Endodermal cell (in vitro differentiated cells): ENCODE measurements at regions not wholly inside any gene's neighbourhood (a gene's known extent, or its start where the extent isn't known, plus 50 kb on each side); places are given as distances from the start of the nearest gene placed in this dataset.

Experiments
- DNase-seq: peaks from one replicate; pipeline ENCODE4 v3.0.0-alpha.2; 2017
- H3K27ac ChIP-seq: 2 replicates; pipeline ENCODE4 v1.5.1; 2013; ENCODE audit warnings: mild to moderate bottlenecking, low read depth, low read length, moderate library complexity
- H3K27me3 ChIP-seq: 2 replicates; pipeline ENCODE4 v1.6.1; 2013; ENCODE audit warnings: mild to moderate bottlenecking, low read length, moderate library complexity; ENCODE audit not compliant: insufficient read depth, control insufficient read depth, poor library complexity, severe bottlenecking
- H3K36me3 ChIP-seq: 2 replicates; pipeline ENCODE4 v1.7.0; 2013; ENCODE audit warnings: mild to moderate bottlenecking, low read length, moderate library complexity; ENCODE audit not compliant: control insufficient read depth, insufficient read depth
- H3K4me1 ChIP-seq: one replicate; pipeline ENCODE4 v1.7.0; 2013; ENCODE audit warnings: low read length; ENCODE audit not compliant: control insufficient read depth, insufficient read depth
- H3K4me3 ChIP-seq: 2 replicates; pipeline ENCODE4 v1.5.1; 2013; ENCODE audit warnings: mild to moderate bottlenecking, low read length, moderate library complexity
- H3K9ac ChIP-seq: 2 replicates; pipeline ENCODE4 v1.6.1; 2013; ENCODE audit warnings: mild to moderate bottlenecking, low read length, moderate library complexity; ENCODE audit not compliant: poor library complexity, severe bottlenecking; ENCODE audit errors: extremely low read depth
- H3K9me3 ChIP-seq: 2 replicates; pipeline ENCODE4 v1.6.1; 2013; ENCODE audit warnings: mild to moderate bottlenecking, low read length, moderate library complexity; ENCODE audit not compliant: control insufficient read depth
- H3K27ac Mint-ChIP-seq: 2 replicates; pipeline ENCODE4 v1.8.0; 2020; ENCODE audit warnings: mixed read lengths
- H3K27me3 Mint-ChIP-seq: 2 replicates; pipeline ENCODE4 v1.8.0; 2021; ENCODE audit warnings: mild to moderate bottlenecking, mixed read lengths; ENCODE audit not compliant: insufficient read depth
- H3K36me3 Mint-ChIP-seq: 2 replicates; pipeline ENCODE4 v1.8.0; 2020; ENCODE audit warnings: low read depth, mixed read lengths
- H3K4me1 Mint-ChIP-seq: 2 replicates; pipeline ENCODE4 v1.8.0; 2020; ENCODE audit warnings: mixed read lengths
- H3K4me3 Mint-ChIP-seq: 2 replicates; pipeline ENCODE4 v1.8.0; 2020; ENCODE audit warnings: mild to moderate bottlenecking, moderate library complexity, mixed read lengths
- H3K9me3 Mint-ChIP-seq: 2 replicates; pipeline ENCODE4 v1.8.0; 2020; ENCODE audit warnings: mild to moderate bottlenecking, mixed read lengths
- WGBS, 2 experiments: methylation state at CpG; one replicate each; pipeline versions ENCODE4 v1.1.5 to v1.1.7; 2013; ENCODE audit warnings: missing lambda C conversion rate in 2 of 2, mixed read lengths in 1 of 2; ENCODE audit not compliant: insufficient coverage in 1 of 2, insufficient read length in 1 of 2; 5-methylcytosine and 5-hydroxymethylcytosine counted together
- TF ChIP-seq, protein P1 (sequence below): fragments of 200-600 bp; sonication (generic); conservative IDR thresholded peaks from 2 replicates; pipeline ENCODE4 v1.5.0; 2021; ENCODE audit warnings: antibody characterized with exemption, mild to moderate bottlenecking

DNA sequence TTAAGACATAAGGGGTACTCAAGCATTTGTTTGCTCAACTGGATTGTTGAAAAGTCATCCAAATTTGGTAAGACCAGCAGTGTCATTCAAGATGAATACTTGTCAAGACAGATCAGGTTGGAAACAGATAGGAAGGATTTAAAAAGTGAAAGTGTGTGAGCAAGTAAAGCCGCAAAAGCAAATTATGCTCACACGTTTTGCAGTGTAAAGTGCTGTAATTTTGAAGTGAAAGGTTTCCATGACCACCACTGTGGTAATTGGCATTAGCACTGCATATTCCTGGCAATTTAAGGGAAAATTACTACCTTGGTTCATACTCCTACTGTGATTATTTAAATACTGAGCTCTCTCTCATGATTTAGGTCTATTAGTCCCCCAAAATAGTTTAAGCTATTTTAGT is 704.1 kb upstream of the CCDC179 start:
- Histone ChIP-seq H3K27ac (no peak overlapping the region), H3K27me3 (no peaks in the 10 kb centered on the region), H3K9me3 (no peaks in the 10 kb centered on the region), H3K9ac (no peak overlapping the region), H3K4me3 (no peak overlapping the region), H3K36me3 (no peaks in the 10 kb centered on the region), H3K4me1 (no peaks in the 10 kb centered on the region)
- TF ChIP-seq, protein P1, sequence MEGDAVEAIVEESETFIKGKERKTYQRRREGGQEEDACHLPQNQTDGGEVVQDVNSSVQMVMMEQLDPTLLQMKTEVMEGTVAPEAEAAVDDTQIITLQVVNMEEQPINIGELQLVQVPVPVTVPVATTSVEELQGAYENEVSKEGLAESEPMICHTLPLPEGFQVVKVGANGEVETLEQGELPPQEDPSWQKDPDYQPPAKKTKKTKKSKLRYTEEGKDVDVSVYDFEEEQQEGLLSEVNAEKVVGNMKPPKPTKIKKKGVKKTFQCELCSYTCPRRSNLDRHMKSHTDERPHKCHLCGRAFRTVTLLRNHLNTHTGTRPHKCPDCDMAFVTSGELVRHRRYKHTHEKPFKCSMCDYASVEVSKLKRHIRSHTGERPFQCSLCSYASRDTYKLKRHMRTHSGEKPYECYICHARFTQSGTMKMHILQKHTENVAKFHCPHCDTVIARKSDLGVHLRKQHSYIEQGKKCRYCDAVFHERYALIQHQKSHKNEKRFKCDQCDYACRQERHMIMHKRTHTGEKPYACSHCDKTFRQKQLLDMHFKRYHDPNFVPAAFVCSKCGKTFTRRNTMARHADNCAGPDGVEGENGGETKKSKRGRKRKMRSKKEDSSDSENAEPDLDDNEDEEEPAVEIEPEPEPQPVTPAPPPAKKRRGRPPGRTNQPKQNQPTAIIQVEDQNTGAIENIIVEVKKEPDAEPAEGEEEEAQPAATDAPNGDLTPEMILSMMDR: no peak
- Mint-ChIP-seq H3K36me3 (no peaks in the 10 kb centered on the region), H3K27me3 (no peaks in the 10 kb centered on the region), H3K9me3 (no peaks in the 10 kb centered on the region), H3K27ac (no peak overlapping the region), H3K4me1 (peaks cover 3% of the 10 kb centered on the region), H3K4me3 (no peak overlapping the region)
- WGBS, 2 experiments: 72 to 89% methylated on average over 2 of the region's 2 CpGs
- DNase-seq: no peak

DNA sequence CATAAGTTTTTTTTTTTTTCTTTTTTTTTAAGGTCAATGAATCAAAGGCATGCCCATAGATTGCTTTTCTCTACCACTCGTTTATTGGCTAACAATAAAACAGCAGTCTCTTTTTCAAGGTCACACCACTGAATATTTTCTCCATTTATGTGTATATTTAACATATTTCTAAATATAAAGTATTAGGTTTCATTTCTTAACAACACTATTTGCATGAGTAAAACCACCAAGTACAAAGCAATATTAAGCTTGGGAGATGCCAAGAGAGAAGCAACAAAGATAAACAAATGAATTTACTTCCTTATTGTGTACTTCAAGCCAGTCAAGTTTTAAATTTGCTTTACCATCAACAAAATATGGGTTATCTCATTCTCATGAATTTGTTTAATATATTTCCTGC is 708.9 kb upstream of the CCDC179 start:
- no peaks in the 10 kb centered on the region for H3K27me3 ChIP-seq
- no peak overlapping the region for H3K4me3 Mint-ChIP-seq
- WGBS, 2 experiments: 100% methylated on average over 1 of the region's 1 CpG; no CpG with 5 or more reads in 1 of the 2 experiments
- no peak for DNase-seq
- H3K4me1 Mint-ChIP-seq: peaks cover 5% of the 10 kb centered on the region
- H3K27ac Mint-ChIP-seq: no peak overlapping the region
- H3K27ac ChIP-seq: no peak overlapping the region
- no peak overlapping the region for H3K9ac ChIP-seq
- no peaks in the 10 kb centered on the region for H3K36me3 ChIP-seq
- no peak overlapping the region for H3K4me3 ChIP-seq
- TF ChIP-seq, protein P1: no peak
- H3K27me3 Mint-ChIP-seq: no peaks in the 10 kb centered on the region
- H3K36me3 Mint-ChIP-seq: no peaks in the 10 kb centered on the region
- no peaks in the 10 kb centered on the region for H3K9me3 ChIP-seq
- no peaks in the 10 kb centered on the region for H3K4me1 ChIP-seq
- no peaks in the 10 kb centered on the region for H3K9me3 Mint-ChIP-seq

DNA sequence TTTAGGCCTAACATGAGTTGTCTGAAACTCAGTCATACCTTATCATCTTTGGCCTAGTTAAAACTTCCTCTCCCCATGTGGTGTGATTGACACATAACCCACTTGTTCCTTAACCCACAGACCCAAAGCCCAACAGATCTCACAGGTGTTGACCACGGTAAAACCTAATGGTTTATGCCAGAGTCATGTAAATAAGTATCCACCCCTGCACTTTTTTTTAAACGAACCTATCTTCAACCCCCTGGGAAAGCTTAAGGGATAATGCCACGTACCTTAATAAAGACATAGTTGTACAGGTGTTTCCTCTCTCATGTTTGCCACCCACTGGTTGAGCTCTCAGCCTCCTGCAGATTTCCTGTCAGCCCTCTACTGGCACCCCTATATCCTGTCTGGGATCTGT is 709.3 kb upstream of the CCDC179 start:
- Mint-ChIP-seq H3K27ac (no peak overlapping the region), H3K36me3 (no peaks in the 10 kb centered on the region), H3K27me3 (no peaks in the 10 kb centered on the region), H3K4me1 (peaks cover 4% of the 10 kb centered on the region), H3K9me3 (no peaks in the 10 kb centered on the region), H3K4me3 (no peak overlapping the region)
- Histone ChIP-seq H3K4me3 (no peak overlapping the region), H3K27me3 (no peaks in the 10 kb centered on the region), H3K9ac (no peak overlapping the region), H3K27ac (no peak overlapping the region), H3K9me3 (no peaks in the 10 kb centered on the region), H3K36me3 (no peaks in the 10 kb centered on the region), H3K4me1 (no peaks in the 10 kb centered on the region)
- DNase-seq: no peak
- TF ChIP-seq, protein P1: no peak
- WGBS, 2 experiments: 88% methylated on average over 3 of the region's 3 CpGs; no CpG with 5 or more reads in 1 of the 2 experiments
